SK-N-SH (cell line): ENCODE measurements at regions not wholly inside any gene's neighbourhood (a gene's known extent, or its start where the extent isn't known, plus 50 kb on each side); places are given as distances from the start of the nearest gene placed in this dataset.

ENCODE experiments used
- CTCF ChIA-PET: fragments of 300-600, 350-600 bp; formaldehyde crosslinking; extraction: SDS; loops from one replicate; lab custom pipeline; 2021; lab: Yijun Ruan, JAX
- POLR2A ChIA-PET: fragments of 350-600 bp; sonication (Branson Sonifier 250); formaldehyde crosslinking; extraction: SDS; loops from one replicate; lab custom pipeline; 2020; ENCODE audit warnings: antibody characterized with exemption, inconsistent platforms; lab: Yijun Ruan, JAX
- DNase-seq: peaks from one replicate; pipeline ENCODE4 v3.0.0; 2012
- H2AFZ ChIP-seq: fragments of 200-600 bp; sonication (generic); 2 replicates; pipeline ENCODE4 v1.8.1; 2016; ENCODE audit warnings: antibody characterized with exemption, mild to moderate bottlenecking, low read depth
- H3F3A ChIP-seq: fragments of 200-600 bp; sonication (generic); replicated peaks from 2 replicates; pipeline ENCODE3; 2016; ENCODE audit warnings: antibody characterized with exemption, mild to moderate bottlenecking; ENCODE audit not compliant: insufficient read depth
- H3K27ac ChIP-seq, 2 experiments: fragments of 200-500 bp in 1 of 2; fragments of 200-600 bp in 1 of 2; sonication (Bioruptor generic) in 1 of 2; sonication (generic), shearing (Covaris generic) in 1 of 2; 2 replicates each; pipeline versions ENCODE4 v1.5.1 to v1.6.1; 2014 to 2016; ENCODE audit warnings: low read depth in 2 of 2, inconsistent platforms in 1 of 2, low read length in 1 of 2, mild to moderate bottlenecking in 1 of 2, mixed read lengths in 1 of 2
- H3K27me3 ChIP-seq: fragments of 200-600 bp; sonication (generic), shearing (Covaris generic); 2 replicates; pipeline ENCODE4 v1.6.1; 2016; ENCODE audit warnings: mixed run types; ENCODE audit not compliant: insufficient read depth
- H3K36me3 ChIP-seq, 2 experiments: fragments of 200-500 bp in 1 of 2; fragments of 200-600 bp in 1 of 2; sonication (Bioruptor generic) in 1 of 2; sonication (generic) in 1 of 2; replicated peaks in 1 of 2; 2 replicates each; pipeline versions ENCODE3 to v1.5.1; 2014 to 2016; ENCODE audit warnings: low read length in 1 of 2, mild to moderate bottlenecking in 1 of 2; ENCODE audit not compliant: insufficient read depth in 2 of 2, control insufficient read depth in 1 of 2
- H3K4me1 ChIP-seq, 2 experiments: fragments of 200-500 bp in 1 of 2; fragments of 200-600 bp in 1 of 2; sonication (Bioruptor generic) in 1 of 2; sonication (generic), shearing (Covaris generic) in 1 of 2; 2 replicates each; pipeline versions ENCODE4 v1.5.1 to v1.6.1; 2014 to 2016; ENCODE audit warnings: low read depth in 1 of 2, low read length in 1 of 2, mixed run types in 1 of 2; ENCODE audit not compliant: insufficient read depth in 2 of 2, control insufficient read depth in 1 of 2
- H3K4me2 ChIP-seq: fragments of 200-600 bp; sonication (generic), shearing (Covaris generic); 2 replicates; pipeline ENCODE4 v1.6.1; 2017; ENCODE audit warnings: mixed run types
- H3K4me3 ChIP-seq, 2 experiments: fragments of 200-500 bp in 1 of 2; fragments of 200-600 bp in 1 of 2; sonication (Bioruptor generic) in 1 of 2; sonication (generic), shearing (Covaris generic) in 1 of 2; 2 replicates each; pipeline versions ENCODE4 v1.5.1 to v1.8.1; 2014 to 2016; ENCODE audit warnings: low read depth in 2 of 2, inconsistent platforms in 1 of 2, low read length in 1 of 2, mild to moderate bottlenecking in 1 of 2, mixed read lengths in 1 of 2, moderate library complexity in 1 of 2
- H3K79me2 ChIP-seq: fragments of 200-600 bp; sonication (generic); 2 replicates; pipeline ENCODE4 v1.8.1; 2017; ENCODE audit warnings: mild to moderate bottlenecking; ENCODE audit not compliant: insufficient read depth
- H3K9ac ChIP-seq: fragments of 200-600 bp; sonication (generic); 2 replicates; pipeline ENCODE4 v1.6.1; 2017; ENCODE audit warnings: mixed run types
- H3K9me2 ChIP-seq: fragments of 200-600 bp; sonication (generic); 2 replicates; pipeline ENCODE4 v1.6.1; 2017; ENCODE audit warnings: mixed run types
- H3K9me3 ChIP-seq: fragments of 200-600 bp; sonication (generic); 2 replicates; pipeline ENCODE4 v1.6.1; 2017; ENCODE audit warnings: mixed run types, mild to moderate bottlenecking, moderate library complexity
- H4K20me1 ChIP-seq: fragments of 200-600 bp; sonication (generic); 2 replicates; pipeline ENCODE4 v1.6.1; 2017; ENCODE audit warnings: mild to moderate bottlenecking, mixed run types; ENCODE audit not compliant: insufficient read depth
- FOXM1 ChIP-seq: IDR thresholded peaks from 2 replicates; pipeline ENCODE4 v1.4.0; 2012; ENCODE audit warnings: low read depth, mild to moderate bottlenecking
- IRF3 ChIP-seq: fragments of 150-350 bp; IDR thresholded peaks from 2 replicates; pipeline ENCODE4 v1.6.1; 2016; ENCODE audit warnings: mild to moderate bottlenecking, low read depth, low read length
- MAX ChIP-seq: IDR thresholded peaks from 2 replicates; pipeline ENCODE4 v1.4.0; 2012; ENCODE audit warnings: low read depth
- NFIC ChIP-seq: IDR thresholded peaks from 2 replicates; pipeline ENCODE4 v1.4.0; 2012; ENCODE audit warnings: borderline replicate concordance
- PBX3 ChIP-seq: IDR thresholded peaks from 2 replicates; pipeline ENCODE4; 2012
- POLR2AphosphoS5 ChIP-seq: IDR thresholded peaks from 2 replicates; pipeline ENCODE4 v1.6.1; 2012; ENCODE audit warnings: low read depth, low read length
- REST ChIP-seq: IDR thresholded peaks from 2 replicates; pipeline ENCODE4 v1.6.1; 2012; ENCODE audit warnings: mild to moderate bottlenecking, low read depth, low read length, moderate library complexity
- RXRA ChIP-seq: IDR thresholded peaks from 2 replicates; pipeline ENCODE4 v1.4.0; 2012; ENCODE audit warnings: low read depth, mild to moderate bottlenecking, borderline replicate concordance
- TCF12 ChIP-seq: IDR thresholded peaks from 2 replicates; pipeline ENCODE4 v1.4.0; 2012
- TEAD4 ChIP-seq: IDR thresholded peaks from 2 replicates; pipeline ENCODE4 v1.4.0; 2012; ENCODE audit warnings: mild to moderate bottlenecking, borderline replicate concordance; ENCODE audit not compliant: insufficient read depth
- USF1 ChIP-seq: IDR thresholded peaks from 2 replicates; pipeline ENCODE4 v1.4.0; 2012; ENCODE audit warnings: low read depth, borderline replicate concordance
- USF2 ChIP-seq: fragments of 150-350 bp; IDR thresholded peaks from 2 replicates; pipeline ENCODE4 v1.6.1; 2017; ENCODE audit warnings: antibody characterized with exemption, low read length, low read depth, borderline replicate concordance
- YY1 ChIP-seq: IDR thresholded peaks from 2 replicates; pipeline ENCODE4 v1.4.0; 2012; ENCODE audit warnings: low read depth, mild to moderate bottlenecking
- ZBTB33 ChIP-seq: IDR thresholded peaks from 2 replicates; pipeline ENCODE4 v1.4.0; 2012; ENCODE audit warnings: low read depth, borderline replicate concordance
- WGBS: methylation state at CpG from one replicate; pipeline ENCODE4 v1.1.6; 2017; ENCODE audit warnings: low lambda C conversion rate; 5-methylcytosine and 5-hydroxymethylcytosine counted together

- DNase-seq = no peak
- no peaks in the 10 kb centered on the region for H3K36me3 ChIP-seq
- no peak overlapping the region for H2AFZ ChIP-seq
- H3K27ac ChIP-seq = no peak overlapping the region
- TF ChIP-seq RXRA (no peak), TCF12 (no peak), USF2 (no peak), ZBTB33 (no peak), REST (no peak), YY1 (no peak), MAX (no peak), PBX3 (no peak), IRF3 (no peak), USF1 (no peak), FOXM1 (no peak), POLR2AphosphoS5 (no peak), NFIC (no peak), TEAD4 (no peak)
- no peaks in the 10 kb centered on the region for H3F3A ChIP-seq
- WGBS = 66% methylated on average over 17 of the region's 40 CpGs
- H3K4me2 ChIP-seq = no peak overlapping the region
- no peaks in the 10 kb centered on the region for H4K20me1 ChIP-seq
- no peaks in the 10 kb centered on the region for H3K79me2 ChIP-seq
- no peak overlapping the region for H3K4me3 ChIP-seq
- ChIA-PET CTCF (no interaction called here), POLR2A (no interaction called here)
- H3K9me2 ChIP-seq = no peaks in the 10 kb centered on the region
- no peaks in the 10 kb centered on the region for H3K27me3 ChIP-seq
- H3K4me1 ChIP-seq = no peaks in the 10 kb centered on the region
- no peak overlapping the region for H3K9ac ChIP-seq
- H3K9me3 ChIP-seq = no peaks in the 10 kb centered on the region
Measured at GRCh38 chrX:145630806-145631435, 186.7 kb upstream of the SLITRK2 start.
